Tibial artery (tissue), 4 donors: ENCODE measurements at regions not wholly inside any gene's neighbourhood (a gene's known extent, or its start where the extent isn't known, plus 50 kb on each side); places are given as distances from the start of the nearest gene placed in this dataset.

ENCODE experiments used
- DNase-seq, 2 donors: peaks; one replicate each; pipeline ENCODE4 v3.0.0-alpha.2; 2019
- H3K27ac ChIP-seq, 2 donors: fragments of 200-600 bp; sonication (generic) in 1 of 2; 1 replicate in 1 of 2; 2 replicates in 1 of 2; pipeline ENCODE4 v1.5.1; 2018 to 2019; ENCODE audit warnings: mild to moderate bottlenecking in 1 of 2
- H3K27me3 ChIP-seq, 2 donors: fragments of 200-600 bp; sonication (generic) in 1 of 2; one replicate each; pipeline versions ENCODE4 v1.5.1 to v1.6.0; 2016 to 2019
- H3K36me3 ChIP-seq, 3 donors: fragments of 200-600 bp; sonication (generic) in 2 of 3; one replicate each; pipeline ENCODE4 v1.5.1; 2016 to 2019; ENCODE audit warnings: mild to moderate bottlenecking in 2 of 3
- H3K4me1 ChIP-seq, 4 donors: fragments of 200-600 bp; sonication (generic) in 2 of 4; 1 replicate in 3 of 4; 2 replicates in 1 of 4; pipeline ENCODE4 v1.5.1; 2016 to 2019
- H3K4me3 ChIP-seq, 2 donors: fragments of 200-600 bp; sonication (generic) in 1 of 2; 1 replicate in 1 of 2; 2 replicates in 1 of 2; pipeline ENCODE4 v1.5.1; 2018 to 2019; ENCODE audit warnings: mild to moderate bottlenecking in 2 of 2
- H3K9me3 ChIP-seq, 3 donors: fragments of 200-600 bp; sonication (generic) in 1 of 3; one replicate each; pipeline ENCODE4 v1.5.1; 2016 to 2019
- CTCF ChIP-seq, 2 experiments: fragments of 200-600 bp in 1 of 2; fragments of 450-650 bp in 1 of 2; IDR thresholded peaks; one replicate each; pipeline ENCODE4 v1.5.1; 2017 to 2019; ENCODE audit warnings: antibody characterized with exemption in 2 of 2, mild to moderate bottlenecking in 1 of 2, moderate library complexity in 1 of 2
- intact Hi-C: fragments of 100-400 bp; cut with DNase I; formaldehyde crosslinking; loops from one replicate; pipeline ENCODE4 v1.15.0; 2023; ENCODE audit warnings: low total_unique reads

DNA sequence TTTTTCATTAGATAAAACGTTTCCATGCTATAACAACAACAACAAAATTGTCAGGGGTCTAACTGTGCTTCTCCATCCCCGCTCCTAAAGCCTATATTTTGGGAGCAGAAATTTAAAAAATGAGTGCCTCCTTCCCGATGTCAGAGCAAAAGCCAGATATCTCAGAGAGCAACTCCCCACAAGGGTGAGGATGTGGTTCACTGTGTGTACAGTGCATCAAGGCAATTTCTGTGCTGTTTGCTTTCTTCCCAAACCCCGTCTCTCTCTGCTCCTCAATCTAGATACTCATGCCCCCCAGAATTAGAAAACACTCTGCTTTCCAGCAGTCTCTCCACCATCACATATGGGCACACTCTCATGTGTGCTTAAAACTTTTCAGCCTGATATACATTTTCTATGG, 76.7 kb upstream of the MBNL1 start:
- no peak overlapping the region for H3K4me3 ChIP-seq
- H3K27ac ChIP-seq = no peak overlapping the region
- TF ChIP-seq CTCF (IDR thresholded peaks at IDR 0.05) = no peak

GRCh38 chr3:152192936-152193672, 75.6 kb upstream of the MBNL1 start:
- intact Hi-C loops = no loop called here

More for the DNA sequence above, 76.7 kb upstream of the MBNL1 start:
- intact Hi-C loops = no loop called here
- Histone ChIP-seq H3K36me3 (no peaks in the 10 kb centered on the region), H3K27me3 (no peaks in the 10 kb centered on the region), H3K4me1 (peaks cover 0 to under 1% (median 0%) of the 10 kb centered on the region in 4 donors), H3K9me3 (no peaks in the 10 kb centered on the region)
- no peak for DNase-seq

DNA sequence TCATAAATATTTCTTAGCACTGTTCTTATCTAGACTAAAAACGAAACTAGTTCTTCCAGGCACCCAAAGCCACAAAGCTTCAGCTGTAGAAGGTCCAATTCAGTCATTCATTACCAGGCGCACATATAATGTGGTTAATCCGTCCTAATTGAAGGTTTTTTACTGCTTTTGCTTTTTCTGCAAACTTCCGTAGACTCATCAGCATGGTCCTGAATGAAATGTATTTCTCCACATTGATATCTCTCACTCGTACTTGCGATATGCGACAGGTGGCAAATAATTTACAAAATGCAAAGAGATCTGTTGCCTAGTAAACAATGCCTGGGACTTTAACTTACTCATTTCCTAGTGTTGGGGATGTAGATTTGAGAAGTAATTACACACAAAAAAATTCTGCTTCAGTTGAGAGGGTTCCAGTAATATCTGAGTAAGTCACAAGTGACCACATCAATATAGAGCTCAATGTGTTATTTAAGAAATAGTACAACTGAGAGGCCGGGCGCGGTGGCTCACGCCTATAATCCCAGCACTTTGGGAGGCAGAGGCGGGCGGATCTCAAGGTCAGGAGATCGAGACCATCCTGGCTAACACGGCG, 75.0 kb upstream of the MBNL1 start:
- no peak for DNase-seq
- H3K4me3 ChIP-seq = peak overlapping the region in 1 of 2 donors; percentile 29
- no peak for TF ChIP-seq CTCF (IDR thresholded peaks at IDR 0.05)
- H3K27ac ChIP-seq = peak overlapping the region; percentile 35 to 49
- H3K9me3 ChIP-seq = no peaks in the 10 kb centered on the region
- H3K36me3 ChIP-seq = no peaks in the 10 kb centered on the region
- peaks cover 0 to 16% (median 5%) of the 10 kb centered on the region in 4 donors for H3K4me1 ChIP-seq
- intact Hi-C loops = no loop called here
- no peaks in the 10 kb centered on the region for H3K27me3 ChIP-seq

More at GRCh38 chr3:152192936-152193672, 75.6 kb upstream of the MBNL1 start:
- DNase-seq = no peak
- Histone ChIP-seq H3K27me3 (no peaks in the 10 kb centered on the region), H3K4me1 (peaks cover 0 to 10% (median 2%) of the 10 kb centered on the region in 4 donors), H3K4me3 (peak overlapping the region in 1 of 2 donors; percentile 29), H3K9me3 (no peaks in the 10 kb centered on the region), H3K36me3 (no peaks in the 10 kb centered on the region), H3K27ac (peak overlapping the region; percentile 35 to 49)
- no peak for TF ChIP-seq CTCF (IDR thresholded peaks at IDR 0.05)

DNA sequence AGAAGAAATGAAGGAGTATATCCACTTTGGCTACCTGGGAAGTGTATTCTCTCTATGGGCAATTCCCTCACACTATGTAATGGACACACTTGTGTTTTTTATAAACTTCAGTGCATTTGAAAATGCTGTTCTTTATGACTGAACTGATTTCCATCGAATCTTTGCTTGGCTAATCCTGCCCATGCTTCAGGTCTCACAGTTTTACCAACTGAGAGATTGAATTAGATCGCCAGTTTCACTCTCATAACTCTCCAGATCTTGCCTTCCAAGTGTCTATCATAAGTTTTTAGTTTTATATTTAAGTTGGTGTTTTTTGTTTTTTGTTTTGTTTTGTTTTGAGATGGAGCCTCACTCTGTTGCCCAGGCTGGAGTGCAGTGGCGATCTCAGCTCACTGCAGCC, 73.5 kb upstream of the MBNL1 start:
- H3K27me3 ChIP-seq = no peaks in the 10 kb centered on the region
- peaks cover 0 to 31% (median 12%) of the 10 kb centered on the region in 4 donors for H3K4me1 ChIP-seq
- H3K36me3 ChIP-seq = no peaks in the 10 kb centered on the region
- H3K9me3 ChIP-seq = no peaks in the 10 kb centered on the region
- H3K4me3 ChIP-seq = no peak overlapping the region
- no peak for TF ChIP-seq CTCF (IDR thresholded peaks at IDR 0.05)
- intact Hi-C loops = no loop called here
- H3K27ac ChIP-seq = peak overlapping the region; percentile 74 to 91
- DNase-seq = no peak

DNA sequence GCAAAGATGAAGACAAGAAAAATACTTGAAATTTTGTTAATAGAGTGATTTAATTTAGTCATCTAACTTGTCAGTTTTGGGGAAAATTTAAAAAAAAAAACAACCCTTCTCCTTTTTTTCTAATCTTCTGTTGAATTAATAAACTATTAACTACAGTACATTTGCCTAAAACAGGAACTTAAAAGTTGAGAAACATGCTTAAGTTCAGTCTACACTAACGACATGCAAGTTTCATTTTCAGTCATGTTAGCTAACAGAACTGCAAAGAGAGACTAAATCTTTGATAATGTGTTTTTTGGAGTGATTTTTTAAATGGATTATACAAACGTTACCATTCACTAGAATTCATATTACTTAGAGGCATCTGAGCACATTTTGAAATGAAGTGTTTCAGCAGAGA, 71.9 kb upstream of the MBNL1 start:
- no peak for DNase-seq
- Histone ChIP-seq H3K4me1 (peaks cover 0 to 47% (median 14%) of the 10 kb centered on the region in 4 donors), H3K4me3 (peak overlapping the region; percentile 19 to 22), H3K9me3 (no peaks in the 10 kb centered on the region), H3K27me3 (no peaks in the 10 kb centered on the region), H3K36me3 (no peaks in the 10 kb centered on the region), H3K27ac (peak overlapping the region; percentile 74 to 91)
- intact Hi-C loops = no loop called here
- no peak for TF ChIP-seq CTCF (IDR thresholded peaks at IDR 0.05)
